HL-60 (cell line): ENCODE measurements at regions not wholly inside any gene's neighbourhood (a gene's known extent, or its start where the extent isn't known, plus 50 kb on each side); places are given as distances from the start of the nearest gene placed in this dataset.

ENCODE experiments used
- DNase-seq, 2 experiments: peaks; one replicate each; pipeline ENCODE4 v3.0.0-alpha.2; 2010 to 2020; ENCODE audit warnings: low read depth in 1 of 2, low spot score in 1 of 2
- H3K27ac ChIP-seq: fragments of 250-450 bp; sonication (Bioruptor Pico); replicated peaks from 2 replicates; pipeline ENCODE4 v1.5.1; 2020; ENCODE audit warnings: mild to moderate bottlenecking, moderate library complexity
- H3K27me3 ChIP-seq: fragments of 250-450 bp; sonication (Bioruptor Pico); 2 replicates; pipeline ENCODE4 v1.5.1; 2021; ENCODE audit warnings: mild to moderate bottlenecking, moderate library complexity; ENCODE audit not compliant: insufficient read depth, poor library complexity, severe bottlenecking
- H3K4me3 ChIP-seq: replicated peaks from 2 replicates; pipeline ENCODE4 v1.5.1; 2011; ENCODE audit warnings: mild to moderate bottlenecking, control low read depth, low read length; ENCODE audit not compliant: insufficient read depth
- GABPA ChIP-seq: IDR thresholded peaks from 2 replicates; pipeline ENCODE4 v1.6.1; 2012; ENCODE audit warnings: low read depth
- POLR2AphosphoS5 ChIP-seq: IDR thresholded peaks from 2 replicates; pipeline ENCODE4 v1.6.1; 2012; ENCODE audit warnings: low read depth
- SPI1 ChIP-seq: IDR thresholded peaks from 2 replicates; pipeline ENCODE4 v1.6.1; 2012; ENCODE audit warnings: low read depth, mild to moderate bottlenecking, borderline replicate concordance
- TF ChIP-seq, protein P1 (sequence below): IDR thresholded peaks from 2 replicates; pipeline ENCODE4 v1.6.1; 2012; ENCODE audit warnings: low read depth; ENCODE audit not compliant: insufficient replicate concordance
- TF ChIP-seq, protein P2 (sequence below): IDR thresholded peaks from one replicate; pipeline ENCODE4 v1.5.1; 2011; ENCODE audit warnings: low read length, control low read depth, inconsistent platforms; ENCODE audit not compliant: insufficient read depth

DNA sequence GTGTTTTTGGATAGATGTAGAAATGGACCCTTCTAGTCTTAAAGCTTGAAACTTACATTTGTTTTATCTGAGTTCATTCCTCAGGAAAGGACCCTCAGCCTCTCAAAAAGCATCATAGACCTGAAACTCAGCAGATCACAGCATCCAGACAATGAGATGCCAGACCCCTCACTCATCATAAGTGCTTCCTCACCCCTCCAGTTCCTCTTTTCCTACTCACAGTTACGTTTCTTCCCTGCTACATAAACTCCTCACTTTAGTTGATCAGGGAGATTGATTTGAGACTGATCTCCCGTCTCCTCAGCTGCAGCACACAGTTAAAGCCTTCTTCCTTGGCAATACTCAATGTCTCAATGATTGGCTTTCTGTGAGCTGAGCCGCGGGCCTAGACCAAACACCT is 282.0 kb downstream of the FAM72C start:
- H3K4me3 ChIP-seq = no peak overlapping the region
- TF ChIP-seq SPI1 = peak; percentile 64; the same call in 1 of the 2 replicates
- TF ChIP-seq, protein P1, sequence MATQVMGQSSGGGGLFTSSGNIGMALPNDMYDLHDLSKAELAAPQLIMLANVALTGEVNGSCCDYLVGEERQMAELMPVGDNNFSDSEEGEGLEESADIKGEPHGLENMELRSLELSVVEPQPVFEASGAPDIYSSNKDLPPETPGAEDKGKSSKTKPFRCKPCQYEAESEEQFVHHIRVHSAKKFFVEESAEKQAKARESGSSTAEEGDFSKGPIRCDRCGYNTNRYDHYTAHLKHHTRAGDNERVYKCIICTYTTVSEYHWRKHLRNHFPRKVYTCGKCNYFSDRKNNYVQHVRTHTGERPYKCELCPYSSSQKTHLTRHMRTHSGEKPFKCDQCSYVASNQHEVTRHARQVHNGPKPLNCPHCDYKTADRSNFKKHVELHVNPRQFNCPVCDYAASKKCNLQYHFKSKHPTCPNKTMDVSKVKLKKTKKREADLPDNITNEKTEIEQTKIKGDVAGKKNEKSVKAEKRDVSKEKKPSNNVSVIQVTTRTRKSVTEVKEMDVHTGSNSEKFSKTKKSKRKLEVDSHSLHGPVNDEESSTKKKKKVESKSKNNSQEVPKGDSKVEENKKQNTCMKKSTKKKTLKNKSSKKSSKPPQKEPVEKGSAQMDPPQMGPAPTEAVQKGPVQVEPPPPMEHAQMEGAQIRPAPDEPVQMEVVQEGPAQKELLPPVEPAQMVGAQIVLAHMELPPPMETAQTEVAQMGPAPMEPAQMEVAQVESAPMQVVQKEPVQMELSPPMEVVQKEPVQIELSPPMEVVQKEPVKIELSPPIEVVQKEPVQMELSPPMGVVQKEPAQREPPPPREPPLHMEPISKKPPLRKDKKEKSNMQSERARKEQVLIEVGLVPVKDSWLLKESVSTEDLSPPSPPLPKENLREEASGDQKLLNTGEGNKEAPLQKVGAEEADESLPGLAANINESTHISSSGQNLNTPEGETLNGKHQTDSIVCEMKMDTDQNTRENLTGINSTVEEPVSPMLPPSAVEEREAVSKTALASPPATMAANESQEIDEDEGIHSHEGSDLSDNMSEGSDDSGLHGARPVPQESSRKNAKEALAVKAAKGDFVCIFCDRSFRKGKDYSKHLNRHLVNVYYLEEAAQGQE = no peak
- no peak for DNase-seq
- H3K27me3 ChIP-seq = no peaks in the 10 kb centered on the region
- no peak overlapping the region for H3K27ac ChIP-seq

DNA sequence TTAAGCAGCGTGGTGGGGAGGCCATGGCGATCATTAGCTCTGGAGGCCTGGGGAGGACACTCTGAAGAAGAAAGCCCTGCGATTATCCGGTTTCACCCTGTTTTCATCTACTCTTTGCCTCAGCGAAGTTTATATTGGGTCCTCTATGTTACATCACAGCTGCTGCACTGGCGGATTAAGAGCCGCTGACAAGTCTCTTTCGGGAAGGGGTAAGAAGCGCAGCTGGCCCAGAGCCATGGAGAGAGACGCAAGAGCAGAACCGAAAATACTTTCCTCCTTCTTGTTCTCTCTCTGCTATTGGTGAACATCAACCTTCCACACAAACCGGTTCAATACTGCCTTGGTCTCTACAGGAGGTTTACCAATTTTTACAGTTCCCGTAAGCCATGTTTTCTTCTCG is 291.5 kb downstream of the FAM72C start:
- Histone ChIP-seq H3K27ac (no peak overlapping the region), H3K27me3 (no peaks in the 10 kb centered on the region), H3K4me3 (no peak overlapping the region)
- no peak for DNase-seq
- TF ChIP-seq, protein P2, sequence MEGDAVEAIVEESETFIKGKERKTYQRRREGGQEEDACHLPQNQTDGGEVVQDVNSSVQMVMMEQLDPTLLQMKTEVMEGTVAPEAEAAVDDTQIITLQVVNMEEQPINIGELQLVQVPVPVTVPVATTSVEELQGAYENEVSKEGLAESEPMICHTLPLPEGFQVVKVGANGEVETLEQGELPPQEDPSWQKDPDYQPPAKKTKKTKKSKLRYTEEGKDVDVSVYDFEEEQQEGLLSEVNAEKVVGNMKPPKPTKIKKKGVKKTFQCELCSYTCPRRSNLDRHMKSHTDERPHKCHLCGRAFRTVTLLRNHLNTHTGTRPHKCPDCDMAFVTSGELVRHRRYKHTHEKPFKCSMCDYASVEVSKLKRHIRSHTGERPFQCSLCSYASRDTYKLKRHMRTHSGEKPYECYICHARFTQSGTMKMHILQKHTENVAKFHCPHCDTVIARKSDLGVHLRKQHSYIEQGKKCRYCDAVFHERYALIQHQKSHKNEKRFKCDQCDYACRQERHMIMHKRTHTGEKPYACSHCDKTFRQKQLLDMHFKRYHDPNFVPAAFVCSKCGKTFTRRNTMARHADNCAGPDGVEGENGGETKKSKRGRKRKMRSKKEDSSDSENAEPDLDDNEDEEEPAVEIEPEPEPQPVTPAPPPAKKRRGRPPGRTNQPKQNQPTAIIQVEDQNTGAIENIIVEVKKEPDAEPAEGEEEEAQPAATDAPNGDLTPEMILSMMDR = no peak
- TF ChIP-seq POLR2AphosphoS5 (no peak), GABPA (no peak), SPI1 (no peak)
- TF ChIP-seq, protein P1 = no peak

GRCh38 chr1:143672983-143673382 is 298.8 kb downstream of the FAM72C start:
- DNase-seq = no peak
- Histone ChIP-seq H3K27me3 (no peaks in the 10 kb centered on the region), H3K4me3 (no peak overlapping the region), H3K27ac (no peak overlapping the region)
- no peak for TF ChIP-seq GABPA
- TF ChIP-seq SPI1 = no peak
- TF ChIP-seq, protein P2 = no peak
- TF ChIP-seq, protein P1 = no peak
- no peak for TF ChIP-seq POLR2AphosphoS5

- no peak for TF ChIP-seq SPI1
- no peak for TF ChIP-seq POLR2AphosphoS5
- TF ChIP-seq, protein P2 = no peak
- no peak for TF ChIP-seq GABPA
- TF ChIP-seq, protein P1 = no peak
- Histone ChIP-seq H3K27me3 (no peaks in the 10 kb centered on the region), H3K4me3 (no peak overlapping the region), H3K27ac (no peak overlapping the region)
- DNase-seq = no peak
Measured at GRCh38 chr1:143667730-143668129, 304.1 kb downstream of the FAM72C start.
